ENCODE measurements at regions not wholly inside any gene's neighbourhood (a gene's known extent, or its start where the extent isn't known, plus 50 kb on each side); places are given as distances from the start of the nearest gene placed in this dataset.
"Not testable (repeated sequence)": the region's sequence is repeated elsewhere in the genome, so short reads cannot be mapped to it uniquely, and the experiment has no call there.

GRCh38 chr19:13666165-13666564 lies 98.2 kb upstream of the MRI1 start:
- DNase-seq = no peak
- in situ Hi-C loops (cut with HindIII; ENCODE audit: low pct_ligation_motif_present, low pct_unique_long_range_greater_than_20kb, low sequenced_read_pairs) = no loop called here

DNA sequence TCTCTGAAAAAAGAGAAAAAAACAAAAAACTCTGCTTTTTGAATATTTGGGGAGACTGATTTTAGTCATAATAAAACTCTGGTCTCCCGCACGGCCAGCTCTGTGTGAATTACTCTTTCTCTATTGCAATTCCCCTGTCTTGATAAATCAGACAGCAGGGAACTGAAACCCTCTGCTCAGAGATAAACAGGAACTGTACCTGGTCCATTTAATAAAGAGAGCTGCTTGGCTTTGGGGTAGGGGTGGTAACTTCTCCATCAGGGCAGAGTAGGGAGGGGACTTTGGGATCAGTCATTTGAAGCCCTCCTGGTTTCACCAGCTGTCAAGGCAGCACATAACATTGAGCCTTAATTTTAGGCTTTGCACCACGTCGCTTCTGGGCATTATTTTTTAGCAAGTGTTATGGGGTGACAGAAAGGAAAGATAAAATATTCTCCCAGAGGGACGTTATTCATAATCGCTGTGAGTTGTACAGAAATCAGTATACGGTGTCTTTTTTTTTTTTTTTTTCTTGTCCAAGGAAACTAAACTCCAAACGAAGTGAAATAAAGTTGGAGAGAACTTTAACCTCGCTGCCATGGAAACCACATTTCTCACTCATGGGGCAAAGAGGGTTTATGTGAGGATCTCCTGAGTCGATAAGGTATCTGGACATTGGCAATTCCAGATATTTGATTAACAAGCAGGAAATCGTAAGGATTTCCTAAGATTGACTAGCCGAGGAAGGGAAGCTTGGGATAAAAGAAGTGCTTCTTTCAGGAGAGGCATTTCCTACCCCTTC lies 99.0 kb upstream of the MRI1 start:
- no peak for DNase-seq

GRCh38 chr19:13652810-13653590 lies 111.3 kb upstream of the MRI1 start:
- no peak for DNase-seq
- in situ Hi-C loops (cut with HindIII; ENCODE audit: low pct_ligation_motif_present, low pct_unique_long_range_greater_than_20kb, low sequenced_read_pairs) = no loop called here

More for the DNA sequence above, 99.0 kb upstream of the MRI1 start:
- in situ Hi-C loops (cut with HindIII; ENCODE audit: low pct_ligation_motif_present, low pct_unique_long_range_greater_than_20kb, low sequenced_read_pairs) = no loop called here

DNA sequence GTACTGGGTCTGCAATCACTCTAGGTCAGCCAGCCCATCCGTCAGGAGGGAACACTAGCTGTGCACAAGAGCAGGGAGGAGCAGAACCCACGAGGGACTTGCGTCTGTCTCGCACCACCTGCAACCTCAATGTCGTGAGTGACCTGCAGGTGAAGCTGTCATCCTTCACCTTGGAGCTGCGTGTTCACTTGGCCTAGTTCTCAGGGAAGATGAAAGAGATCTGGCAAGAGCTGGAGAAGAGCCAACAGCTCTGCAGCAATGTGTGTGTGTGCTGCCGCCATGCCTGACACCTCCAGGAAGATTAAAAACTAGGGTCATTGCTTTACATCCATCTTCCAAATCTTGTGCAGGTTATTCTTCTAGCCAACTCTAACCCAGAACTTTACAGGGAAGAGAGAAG lies 117.6 kb upstream of the MRI1 start:
- no peak for DNase-seq
- in situ Hi-C loops (cut with HindIII; ENCODE audit: low pct_ligation_motif_present, low pct_unique_long_range_greater_than_20kb, low sequenced_read_pairs) = no loop called here

- in situ Hi-C loops (cut with HindIII; ENCODE audit: low pct_ligation_motif_present, low pct_unique_long_range_greater_than_20kb, low sequenced_read_pairs) = no loop called here
- DNase-seq = no peak
These were observed 119.7 kb upstream of the MRI1 start for GRCh38 chr19:13644645-13645044.

DNA sequence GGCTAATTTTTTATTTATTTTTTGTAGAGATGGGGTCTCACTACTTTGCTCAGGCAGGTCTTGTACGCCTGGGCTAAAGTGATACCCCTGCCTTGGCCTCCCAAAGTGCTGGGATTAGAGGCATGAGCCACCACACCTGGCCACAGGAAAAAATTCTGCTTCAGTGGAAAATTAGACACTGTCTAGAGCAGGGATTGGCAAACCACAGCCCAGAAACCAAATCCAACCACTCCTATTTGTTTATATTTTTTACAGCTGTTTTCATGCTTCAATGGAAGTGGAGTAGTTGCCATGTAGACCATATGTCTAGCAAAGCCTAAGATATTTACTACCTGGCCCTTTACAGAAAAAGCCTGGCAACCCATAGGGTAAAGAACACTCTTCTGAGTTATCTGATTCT lies 123.7 kb upstream of the MRI1 start:
- in situ Hi-C loops (cut with HindIII; ENCODE audit: low pct_ligation_motif_present, low pct_unique_long_range_greater_than_20kb, low sequenced_read_pairs) = no loop called here
- DNase-seq = no peak

- in situ Hi-C loops (cut with HindIII; ENCODE audit: low pct_ligation_motif_present, low pct_unique_long_range_greater_than_20kb, low sequenced_read_pairs) = no loop called here
- DNase-seq = no peak
These were observed 124.9 kb upstream of the MRI1 start for GRCh38 chr19:13639342-13639929.

- DNase-seq = no peak
- in situ Hi-C loops (cut with HindIII; ENCODE audit: low pct_ligation_motif_present, low pct_unique_long_range_greater_than_20kb, low sequenced_read_pairs) = no loop called here
These were observed 126.7 kb upstream of the MRI1 start for GRCh38 chr19:13637664-13638063.

DNA sequence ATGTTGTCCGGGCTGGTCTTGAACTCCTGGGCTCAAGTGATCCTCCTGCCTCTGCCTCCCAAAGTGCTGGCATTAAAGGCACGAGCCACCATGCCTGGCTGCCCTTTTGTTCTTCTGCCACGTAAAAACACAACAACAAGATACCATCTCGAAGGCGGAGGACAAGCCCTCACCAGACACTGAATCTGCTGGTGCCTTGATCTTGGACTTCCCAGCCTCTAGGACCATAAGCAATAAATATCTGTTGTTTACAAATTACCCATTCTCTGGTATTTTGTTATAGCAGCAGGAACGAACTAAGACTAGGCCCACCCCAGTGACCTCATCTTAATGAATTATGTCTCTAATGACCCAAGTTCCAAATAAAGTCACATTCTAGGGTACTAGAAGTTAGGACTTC lies 128.4 kb upstream of the CACNA1A start:
- DNase-seq = no peak
- in situ Hi-C loops (cut with HindIII; ENCODE audit: low pct_ligation_motif_present, low pct_unique_long_range_greater_than_20kb, low sequenced_read_pairs) = no loop called here

GRCh38 chr19:13633522-13633922 lies 127.2 kb upstream of the CACNA1A start:
- DNase-seq = no peak
- in situ Hi-C loops (cut with HindIII; ENCODE audit: low pct_ligation_motif_present, low pct_unique_long_range_greater_than_20kb, low sequenced_read_pairs) = no loop called here

GRCh38 chr19:13633109-13633508 lies 126.8 kb upstream of the CACNA1A start:
- DNase-seq = peak; percentile 35
- in situ Hi-C loops (cut with HindIII; ENCODE audit: low pct_ligation_motif_present, low pct_unique_long_range_greater_than_20kb, low sequenced_read_pairs) = no loop called here

DNA sequence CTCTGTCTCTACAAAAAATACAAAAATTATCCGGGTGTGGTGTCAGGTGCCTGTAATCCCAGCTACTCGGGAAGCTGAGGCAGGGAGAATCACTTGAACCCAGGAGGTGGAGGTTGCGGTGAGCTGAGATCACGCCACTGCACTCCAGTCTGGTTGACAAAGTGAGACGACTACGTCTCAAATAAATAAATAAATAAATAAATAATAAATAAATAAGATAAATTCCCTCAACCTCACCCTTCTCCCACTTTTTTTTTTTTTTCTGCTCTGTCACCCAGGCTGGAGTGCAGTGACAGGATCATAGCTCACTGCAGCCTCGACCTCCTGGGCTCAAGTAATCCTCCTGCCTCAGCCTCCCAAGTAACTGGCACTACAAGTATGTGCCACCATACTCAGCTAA lies 125.9 kb upstream of the CACNA1A start:
- in situ Hi-C loops (cut with HindIII; ENCODE audit: low pct_ligation_motif_present, low pct_unique_long_range_greater_than_20kb, low sequenced_read_pairs); DNase-seq: not testable (repeated sequence)

GRCh38 chr19:13629687-13630357 lies 123.5 kb upstream of the CACNA1A start:
- no peak for DNase-seq
- in situ Hi-C loops (cut with HindIII; ENCODE audit: low pct_ligation_motif_present, low pct_unique_long_range_greater_than_20kb, low sequenced_read_pairs) = no loop called here

- no peak for DNase-seq
- in situ Hi-C loops (cut with HindIII; ENCODE audit: low pct_ligation_motif_present, low pct_unique_long_range_greater_than_20kb, low sequenced_read_pairs) = no loop called here
These were observed 121.3 kb upstream of the CACNA1A start for GRCh38 chr19:13627531-13627930.

DNA sequence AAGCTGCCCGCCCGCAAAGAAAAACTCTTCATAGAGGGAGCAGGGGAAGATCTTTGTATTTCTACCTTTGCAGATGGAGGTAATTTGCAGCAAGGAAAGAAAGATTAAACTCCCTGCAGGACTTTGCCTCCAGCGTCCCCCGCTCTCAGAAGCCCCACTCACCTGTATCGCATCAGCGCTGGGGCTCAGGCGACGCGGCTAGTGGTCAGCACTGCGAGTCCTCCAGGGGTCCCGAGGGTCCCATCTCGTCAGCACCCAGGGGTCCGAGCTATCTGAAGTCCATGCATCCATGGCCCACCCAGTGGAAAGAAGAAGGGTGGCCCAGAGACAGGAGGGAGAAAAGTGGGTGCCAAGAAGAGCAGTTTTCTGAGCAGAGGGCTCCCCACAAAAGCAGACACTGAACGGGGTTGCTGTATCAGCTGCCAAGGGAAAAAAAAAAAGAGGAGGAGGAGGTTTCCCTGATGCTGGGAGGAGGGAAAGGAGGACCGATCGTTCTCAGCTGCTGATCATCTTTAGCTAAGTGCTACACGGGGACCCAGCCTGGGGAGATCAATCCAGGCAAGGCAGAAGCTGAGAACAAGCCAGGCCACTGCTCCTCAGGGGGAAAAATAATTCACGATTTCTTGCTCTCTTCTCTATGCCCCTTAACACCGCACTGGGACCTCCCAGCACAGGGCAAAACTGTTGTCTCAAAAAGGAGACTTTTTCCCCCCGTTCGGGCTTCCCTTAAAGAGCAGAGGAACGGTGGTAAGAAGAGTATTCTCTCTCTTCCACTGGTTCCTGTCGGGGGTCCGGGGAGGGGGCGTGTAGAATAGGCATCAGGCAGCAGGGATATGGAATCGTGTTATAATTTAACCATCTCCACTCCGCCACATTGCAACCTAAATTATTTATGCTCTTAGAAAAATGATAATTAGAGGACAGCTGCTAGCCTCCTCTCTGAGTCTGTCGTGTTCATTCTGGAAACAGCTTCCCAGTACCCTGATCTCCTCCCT lies 117.7 kb upstream of the CACNA1A start:
- DNase-seq = no peak
- in situ Hi-C loops (cut with HindIII; ENCODE audit: low pct_ligation_motif_present, low pct_unique_long_range_greater_than_20kb, low sequenced_read_pairs) = no loop called here

DNA sequence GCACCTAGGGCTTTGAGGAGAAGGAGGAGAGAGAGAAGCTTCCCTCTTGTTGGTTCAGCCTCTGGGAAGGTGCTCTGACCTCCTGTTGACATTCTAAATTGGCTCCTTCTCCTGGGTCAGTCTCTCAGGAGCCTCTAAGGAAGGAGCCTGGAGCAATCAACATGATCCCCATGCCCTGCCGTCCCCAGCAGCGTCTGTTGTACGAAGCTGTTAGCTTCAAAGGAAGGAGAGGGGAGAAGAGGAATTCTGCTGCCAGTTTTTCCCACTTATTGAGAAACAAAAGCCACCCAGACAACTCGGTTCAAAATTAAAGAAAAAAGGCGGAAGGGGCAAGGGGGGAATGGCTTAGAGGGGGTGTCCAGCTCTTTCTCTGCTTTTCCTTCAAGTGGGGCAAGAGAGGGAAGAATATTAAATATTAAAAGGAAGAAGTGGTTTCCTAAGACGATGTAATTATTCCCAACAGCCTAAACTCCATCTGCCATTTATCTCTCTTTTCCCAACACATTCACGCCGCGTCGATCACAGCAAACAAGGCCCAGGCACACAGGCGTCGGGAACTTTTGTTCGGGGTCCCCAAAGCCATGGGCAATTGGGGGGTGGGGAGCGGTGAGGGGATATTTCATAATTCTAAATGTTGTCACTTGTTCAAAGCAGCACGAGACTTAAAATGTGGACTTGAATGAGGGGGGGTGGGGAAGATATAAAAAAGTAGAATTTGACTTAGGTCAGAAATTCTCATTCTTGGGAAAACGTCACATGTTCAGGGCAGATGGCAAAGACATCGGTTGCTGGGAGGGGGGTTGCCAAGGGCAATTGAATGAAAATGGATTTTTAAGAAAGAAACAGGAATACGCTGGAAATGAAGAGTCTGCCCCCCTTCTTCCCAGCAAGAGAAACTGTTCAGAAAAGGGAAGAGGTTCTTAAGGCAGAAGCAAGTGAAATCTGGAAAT lies 116.8 kb upstream of the CACNA1A start:
- in situ Hi-C loops (cut with HindIII; ENCODE audit: low pct_ligation_motif_present, low pct_unique_long_range_greater_than_20kb, low sequenced_read_pairs) = no loop called here
- DNase-seq = no peak

DNA sequence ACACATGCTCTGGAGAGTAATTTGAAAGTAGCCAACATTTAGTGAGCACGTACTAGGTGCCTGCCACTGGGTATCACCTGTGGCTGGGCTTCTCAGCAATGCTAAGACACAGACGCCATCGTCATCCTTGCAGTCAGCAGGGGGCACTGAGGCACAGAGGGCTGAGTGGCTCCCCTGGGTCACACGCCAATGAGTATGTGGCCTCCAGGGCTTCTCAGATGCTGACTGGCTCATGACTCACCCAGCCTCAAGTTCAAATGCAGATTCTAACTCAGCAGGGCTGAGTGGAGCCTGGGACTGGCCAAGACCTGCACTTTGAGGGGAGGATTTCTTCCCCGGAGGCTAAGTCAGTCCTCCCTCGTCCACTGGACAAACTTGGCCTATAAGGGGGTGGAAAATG lies 115.1 kb upstream of the CACNA1A start:
- DNase-seq = peak; percentile 92
- in situ Hi-C loops (cut with HindIII; ENCODE audit: low pct_ligation_motif_present, low pct_unique_long_range_greater_than_20kb, low sequenced_read_pairs) = no loop called here

All from ACHN (cell line).